SK-N-SH (cell line): ENCODE measurements at regions not wholly inside any gene's neighbourhood (a gene's known extent, or its start where the extent isn't known, plus 50 kb on each side); places are given as distances from the start of the nearest gene placed in this dataset.

Source experiments
- CTCF ChIA-PET: fragments of 300-600, 350-600 bp; formaldehyde crosslinking; extraction: SDS; loops from one replicate; lab custom pipeline; 2021; lab: Yijun Ruan, JAX
- POLR2A ChIA-PET: fragments of 350-600 bp; sonication (Branson Sonifier 250); formaldehyde crosslinking; extraction: SDS; loops from one replicate; lab custom pipeline; 2020; ENCODE audit warnings: antibody characterized with exemption, inconsistent platforms; lab: Yijun Ruan, JAX
- DNase-seq: peaks from one replicate; pipeline ENCODE4 v3.0.0; 2012
- H2AFZ ChIP-seq: fragments of 200-600 bp; sonication (generic); 2 replicates; pipeline ENCODE4 v1.8.1; 2016; ENCODE audit warnings: antibody characterized with exemption, mild to moderate bottlenecking, low read depth
- H3F3A ChIP-seq: fragments of 200-600 bp; sonication (generic); replicated peaks from 2 replicates; pipeline ENCODE3; 2016; ENCODE audit warnings: antibody characterized with exemption, mild to moderate bottlenecking; ENCODE audit not compliant: insufficient read depth
- H3K27ac ChIP-seq, 2 experiments: fragments of 200-500 bp in 1 of 2; fragments of 200-600 bp in 1 of 2; sonication (Bioruptor generic) in 1 of 2; sonication (generic), shearing (Covaris generic) in 1 of 2; 2 replicates each; pipeline versions ENCODE4 v1.5.1 to v1.6.1; 2014 to 2016; ENCODE audit warnings: low read depth in 2 of 2, inconsistent platforms in 1 of 2, low read length in 1 of 2, mild to moderate bottlenecking in 1 of 2, mixed read lengths in 1 of 2
- H3K27me3 ChIP-seq: fragments of 200-600 bp; sonication (generic), shearing (Covaris generic); 2 replicates; pipeline ENCODE4 v1.6.1; 2016; ENCODE audit warnings: mixed run types; ENCODE audit not compliant: insufficient read depth
- H3K36me3 ChIP-seq, 2 experiments: fragments of 200-500 bp in 1 of 2; fragments of 200-600 bp in 1 of 2; sonication (Bioruptor generic) in 1 of 2; sonication (generic) in 1 of 2; replicated peaks in 1 of 2; 2 replicates each; pipeline versions ENCODE3 to v1.5.1; 2014 to 2016; ENCODE audit warnings: low read length in 1 of 2, mild to moderate bottlenecking in 1 of 2; ENCODE audit not compliant: insufficient read depth in 2 of 2, control insufficient read depth in 1 of 2
- H3K4me1 ChIP-seq, 2 experiments: fragments of 200-500 bp in 1 of 2; fragments of 200-600 bp in 1 of 2; sonication (Bioruptor generic) in 1 of 2; sonication (generic), shearing (Covaris generic) in 1 of 2; 2 replicates each; pipeline versions ENCODE4 v1.5.1 to v1.6.1; 2014 to 2016; ENCODE audit warnings: low read depth in 1 of 2, low read length in 1 of 2, mixed run types in 1 of 2; ENCODE audit not compliant: insufficient read depth in 2 of 2, control insufficient read depth in 1 of 2
- H3K4me2 ChIP-seq: fragments of 200-600 bp; sonication (generic), shearing (Covaris generic); 2 replicates; pipeline ENCODE4 v1.6.1; 2017; ENCODE audit warnings: mixed run types
- H3K4me3 ChIP-seq, 2 experiments: fragments of 200-500 bp in 1 of 2; fragments of 200-600 bp in 1 of 2; sonication (Bioruptor generic) in 1 of 2; sonication (generic), shearing (Covaris generic) in 1 of 2; 2 replicates each; pipeline versions ENCODE4 v1.5.1 to v1.8.1; 2014 to 2016; ENCODE audit warnings: low read depth in 2 of 2, inconsistent platforms in 1 of 2, low read length in 1 of 2, mild to moderate bottlenecking in 1 of 2, mixed read lengths in 1 of 2, moderate library complexity in 1 of 2
- H3K79me2 ChIP-seq: fragments of 200-600 bp; sonication (generic); 2 replicates; pipeline ENCODE4 v1.8.1; 2017; ENCODE audit warnings: mild to moderate bottlenecking; ENCODE audit not compliant: insufficient read depth
- H3K9ac ChIP-seq: fragments of 200-600 bp; sonication (generic); 2 replicates; pipeline ENCODE4 v1.6.1; 2017; ENCODE audit warnings: mixed run types
- H3K9me2 ChIP-seq: fragments of 200-600 bp; sonication (generic); 2 replicates; pipeline ENCODE4 v1.6.1; 2017; ENCODE audit warnings: mixed run types
- H3K9me3 ChIP-seq: fragments of 200-600 bp; sonication (generic); 2 replicates; pipeline ENCODE4 v1.6.1; 2017; ENCODE audit warnings: mixed run types, mild to moderate bottlenecking, moderate library complexity
- H4K20me1 ChIP-seq: fragments of 200-600 bp; sonication (generic); 2 replicates; pipeline ENCODE4 v1.6.1; 2017; ENCODE audit warnings: mild to moderate bottlenecking, mixed run types; ENCODE audit not compliant: insufficient read depth
- CHD2 ChIP-seq: fragments of 150-350 bp; IDR thresholded peaks from 2 replicates; pipeline ENCODE4 v1.6.1; 2018; ENCODE audit warnings: low read length; ENCODE audit not compliant: partially characterized antibody
- CTCF ChIP-seq: fragments of 200-600 bp; sonication (generic); IDR thresholded peaks from 2 replicates; pipeline ENCODE4 v1.6.1; 2017; ENCODE audit warnings: antibody characterized with exemption, mild to moderate bottlenecking, moderate library complexity
- ELF1 ChIP-seq: IDR thresholded peaks from 2 replicates; pipeline ENCODE4 v1.4.0; 2012
- EZH2phosphoT487 ChIP-seq: fragments of 200-600 bp; sonication (generic); IDR thresholded peaks from 2 replicates; pipeline ENCODE4 v1.6.1; 2017; ENCODE audit warnings: low read depth, mixed run types, mild to moderate bottlenecking, antibody characterized with exemption, moderate library complexity, borderline replicate concordance
- FOXJ3 ChIP-seq: sonication (generic); formaldehyde crosslinking; IDR thresholded peaks from 2 replicates; pipeline ENCODE4 v1.5.1; 2020; ENCODE audit warnings: mild to moderate bottlenecking, missing genetic modification reagents
- FOXM1 ChIP-seq: IDR thresholded peaks from 2 replicates; pipeline ENCODE4 v1.4.0; 2012; ENCODE audit warnings: low read depth, mild to moderate bottlenecking
- IRF3 ChIP-seq: fragments of 150-350 bp; IDR thresholded peaks from 2 replicates; pipeline ENCODE4 v1.6.1; 2016; ENCODE audit warnings: mild to moderate bottlenecking, low read depth, low read length
- JUND ChIP-seq: IDR thresholded peaks from 2 replicates; pipeline ENCODE4 v1.4.0; 2012
- NRF1 ChIP-seq: IDR thresholded peaks from 2 replicates; pipeline ENCODE4 v1.6.1; 2012; ENCODE audit warnings: low read depth, mild to moderate bottlenecking, low read length
- POLR2AphosphoS5 ChIP-seq: IDR thresholded peaks from 2 replicates; pipeline ENCODE4 v1.6.1; 2012; ENCODE audit warnings: low read depth, low read length
- RAD21 ChIP-seq: IDR thresholded peaks from 2 replicates; pipeline ENCODE4 v1.6.1; 2012; ENCODE audit warnings: mild to moderate bottlenecking, low read length
- SIN3A ChIP-seq: IDR thresholded peaks from 2 replicates; pipeline ENCODE4 v1.6.1; 2012; ENCODE audit warnings: low read depth, mild to moderate bottlenecking, low read length, moderate library complexity, borderline replicate concordance
- SMC3 ChIP-seq: IDR thresholded peaks from 2 replicates; pipeline ENCODE4 v1.6.1; 2012; ENCODE audit warnings: low read depth, low read length, improper control_type of control experiment
- TAF1 ChIP-seq: IDR thresholded peaks from 2 replicates; pipeline ENCODE4 v1.6.1; 2012; ENCODE audit warnings: low read depth, mild to moderate bottlenecking, low read length, moderate library complexity, borderline replicate concordance
- TCF12 ChIP-seq: IDR thresholded peaks from 2 replicates; pipeline ENCODE4 v1.4.0; 2012
- YY1 ChIP-seq: IDR thresholded peaks from 2 replicates; pipeline ENCODE4 v1.4.0; 2012; ENCODE audit warnings: low read depth, mild to moderate bottlenecking
- WGBS: methylation state at CpG from one replicate; pipeline ENCODE4 v1.1.6; 2017; ENCODE audit warnings: low lambda C conversion rate; 5-methylcytosine and 5-hydroxymethylcytosine counted together
- TF ChIP-seq, protein P1 (sequence below): IDR thresholded peaks from 2 replicates; pipeline ENCODE4 v1.6.1; 2012; ENCODE audit warnings: mild to moderate bottlenecking, low read depth, low read length, moderate library complexity
- TF ChIP-seq, protein P2 (sequence below): fragments of 150-350 bp; IDR thresholded peaks from 2 replicates; pipeline ENCODE4 v1.6.1; 2017; ENCODE audit warnings: antibody characterized with exemption, low read length, low read depth, borderline replicate concordance

DNA sequence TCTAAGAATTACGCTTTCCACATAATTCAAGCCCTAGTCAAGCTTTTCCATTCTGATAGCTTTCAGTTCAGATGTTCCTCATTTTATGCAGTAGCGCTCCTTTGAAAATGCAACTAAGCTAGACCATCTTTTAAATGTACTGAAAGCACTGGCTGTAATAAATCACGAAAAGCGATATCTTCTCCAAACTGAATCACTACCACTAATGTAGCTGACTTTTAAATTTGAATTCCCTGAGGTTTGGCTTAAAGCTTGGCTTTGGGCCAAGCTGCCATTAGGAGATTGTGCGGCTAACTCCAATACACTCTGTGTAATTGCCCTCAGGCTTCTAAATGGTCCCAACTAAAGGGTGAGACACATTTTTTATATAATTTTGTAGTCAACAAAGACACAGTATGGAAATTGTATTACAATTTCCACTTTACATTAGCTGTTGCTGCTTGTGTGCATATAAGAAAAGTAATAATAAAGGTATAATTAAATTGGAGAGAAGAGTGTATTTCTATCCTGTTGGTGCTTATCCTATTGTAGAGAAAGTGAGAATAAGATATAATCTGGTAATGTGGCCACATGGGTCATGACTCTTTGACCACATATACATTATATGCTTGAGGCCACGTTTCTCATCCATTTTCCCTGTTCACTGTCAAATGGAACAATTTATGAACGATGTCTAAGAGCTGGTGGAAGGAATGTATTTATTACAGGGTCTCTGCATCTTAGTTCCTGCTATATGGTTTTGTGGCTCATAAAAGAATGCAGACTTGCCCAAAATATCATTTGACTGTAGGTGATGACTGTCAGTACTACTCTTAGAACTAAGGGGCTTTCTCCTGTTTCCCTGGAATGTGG is 118.7 kb upstream of the TAF11L2 start (continued):
- TF ChIP-seq IRF3 = no peak
- TF ChIP-seq YY1 = no peak
- no peak for TF ChIP-seq JUND
- TF ChIP-seq FOXM1 = no peak
- TF ChIP-seq NRF1 = no peak
- TF ChIP-seq CHD2 = peak; percentile 7
- no peak for TF ChIP-seq TAF1
- TF ChIP-seq SMC3 = no peak
- TF ChIP-seq, protein P1, sequence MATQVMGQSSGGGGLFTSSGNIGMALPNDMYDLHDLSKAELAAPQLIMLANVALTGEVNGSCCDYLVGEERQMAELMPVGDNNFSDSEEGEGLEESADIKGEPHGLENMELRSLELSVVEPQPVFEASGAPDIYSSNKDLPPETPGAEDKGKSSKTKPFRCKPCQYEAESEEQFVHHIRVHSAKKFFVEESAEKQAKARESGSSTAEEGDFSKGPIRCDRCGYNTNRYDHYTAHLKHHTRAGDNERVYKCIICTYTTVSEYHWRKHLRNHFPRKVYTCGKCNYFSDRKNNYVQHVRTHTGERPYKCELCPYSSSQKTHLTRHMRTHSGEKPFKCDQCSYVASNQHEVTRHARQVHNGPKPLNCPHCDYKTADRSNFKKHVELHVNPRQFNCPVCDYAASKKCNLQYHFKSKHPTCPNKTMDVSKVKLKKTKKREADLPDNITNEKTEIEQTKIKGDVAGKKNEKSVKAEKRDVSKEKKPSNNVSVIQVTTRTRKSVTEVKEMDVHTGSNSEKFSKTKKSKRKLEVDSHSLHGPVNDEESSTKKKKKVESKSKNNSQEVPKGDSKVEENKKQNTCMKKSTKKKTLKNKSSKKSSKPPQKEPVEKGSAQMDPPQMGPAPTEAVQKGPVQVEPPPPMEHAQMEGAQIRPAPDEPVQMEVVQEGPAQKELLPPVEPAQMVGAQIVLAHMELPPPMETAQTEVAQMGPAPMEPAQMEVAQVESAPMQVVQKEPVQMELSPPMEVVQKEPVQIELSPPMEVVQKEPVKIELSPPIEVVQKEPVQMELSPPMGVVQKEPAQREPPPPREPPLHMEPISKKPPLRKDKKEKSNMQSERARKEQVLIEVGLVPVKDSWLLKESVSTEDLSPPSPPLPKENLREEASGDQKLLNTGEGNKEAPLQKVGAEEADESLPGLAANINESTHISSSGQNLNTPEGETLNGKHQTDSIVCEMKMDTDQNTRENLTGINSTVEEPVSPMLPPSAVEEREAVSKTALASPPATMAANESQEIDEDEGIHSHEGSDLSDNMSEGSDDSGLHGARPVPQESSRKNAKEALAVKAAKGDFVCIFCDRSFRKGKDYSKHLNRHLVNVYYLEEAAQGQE = no peak

DNA sequence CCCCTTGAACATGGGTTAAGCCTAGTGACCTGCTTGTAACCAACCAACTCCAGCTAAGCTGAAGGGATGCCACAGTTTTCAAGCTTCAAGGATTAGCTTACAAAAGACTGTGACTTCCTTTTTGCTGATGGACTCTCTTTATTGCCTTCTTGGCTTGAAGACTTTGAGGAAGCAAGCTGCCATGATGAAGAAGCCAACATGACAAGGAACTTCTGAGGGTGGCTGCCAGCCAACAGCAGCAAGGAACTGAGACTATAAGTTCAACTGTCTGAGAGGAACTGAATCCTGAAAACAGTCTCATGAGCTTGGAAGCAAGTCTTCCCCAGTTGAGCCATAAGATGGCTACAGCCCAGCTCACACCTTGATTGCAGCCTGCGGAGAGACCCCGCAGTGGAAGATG is 116.1 kb upstream of the TAF11L2 start:
- Histone ChIP-seq H3K36me3 (no peaks in the 10 kb centered on the region), H3K79me2 (no peaks in the 10 kb centered on the region), H2AFZ (no peak overlapping the region), H3F3A (no peaks in the 10 kb centered on the region), H3K27ac (no peak overlapping the region), H3K4me2 (no peak overlapping the region), H3K9ac (no peak overlapping the region), H3K9me3 (no peaks in the 10 kb centered on the region), H3K9me2 (no peaks in the 10 kb centered on the region), H4K20me1 (no peaks in the 10 kb centered on the region), H3K4me3 (no peak overlapping the region), H3K4me1 (peaks cover 8 to 30% of the 10 kb centered on the region in 2 experiments; a peak in 3 of 4 replicates), H3K27me3 (no peaks in the 10 kb centered on the region)
- WGBS = 91% methylated on average over 2 of the region's 2 CpGs
- no peak for TF ChIP-seq JUND
- TF ChIP-seq, protein P2, sequence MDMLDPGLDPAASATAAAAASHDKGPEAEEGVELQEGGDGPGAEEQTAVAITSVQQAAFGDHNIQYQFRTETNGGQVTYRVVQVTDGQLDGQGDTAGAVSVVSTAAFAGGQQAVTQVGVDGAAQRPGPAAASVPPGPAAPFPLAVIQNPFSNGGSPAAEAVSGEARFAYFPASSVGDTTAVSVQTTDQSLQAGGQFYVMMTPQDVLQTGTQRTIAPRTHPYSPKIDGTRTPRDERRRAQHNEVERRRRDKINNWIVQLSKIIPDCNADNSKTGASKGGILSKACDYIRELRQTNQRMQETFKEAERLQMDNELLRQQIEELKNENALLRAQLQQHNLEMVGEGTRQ = no peak
- TF ChIP-seq CTCF = no peak
- TF ChIP-seq RAD21 = no peak
- no peak for TF ChIP-seq FOXJ3 (CRISPR knock-in tag)
- no peak for TF ChIP-seq SIN3A
- no peak for TF ChIP-seq POLR2AphosphoS5
- no peak for TF ChIP-seq IRF3
- TF ChIP-seq EZH2phosphoT487 = no peak
- no peak for TF ChIP-seq ELF1
- no peak for TF ChIP-seq TAF1
- TF ChIP-seq TCF12 = no peak
- DNase-seq = no peak
- ChIA-PET CTCF (interaction anchor here (1.1 kb wide), 1 partner anchor 166 kb away, joined by 3 read pairs; no protein-coding TSS in a partner anchor), POLR2A (no interaction called here)
